Ovary (tissue), 3 donors: ENCODE measurements at regions not wholly inside any gene's neighbourhood (a gene's known extent, or its start where the extent isn't known, plus 50 kb on each side); places are given as distances from the start of the nearest gene placed in this dataset.

Experiments
- CTCF ChIP-seq, 3 donors: fragments of 450-650 bp in 2 of 3; fragments of 200-600 bp in 1 of 3; IDR thresholded peaks; one replicate each; pipeline versions ENCODE4 v1.5.1 to v1.8.0; 2016 to 2022; ENCODE audit warnings: antibody characterized with exemption in 3 of 3, mild to moderate bottlenecking in 1 of 3
- EP300 ChIP-seq: sonication (generic); formaldehyde crosslinking; IDR thresholded peaks from one replicate; pipeline ENCODE4 v1.6.1; 2017; ENCODE audit warnings: antibody characterized with exemption
- POLR2A ChIP-seq: fragments of 450-650 bp; IDR thresholded peaks from one replicate; pipeline ENCODE4 v1.6.1; 2017; ENCODE audit warnings: antibody characterized with exemption, mild to moderate bottlenecking, moderate library complexity
- donor health status: DM: no; HTN: no; CAD: no.

DNA sequence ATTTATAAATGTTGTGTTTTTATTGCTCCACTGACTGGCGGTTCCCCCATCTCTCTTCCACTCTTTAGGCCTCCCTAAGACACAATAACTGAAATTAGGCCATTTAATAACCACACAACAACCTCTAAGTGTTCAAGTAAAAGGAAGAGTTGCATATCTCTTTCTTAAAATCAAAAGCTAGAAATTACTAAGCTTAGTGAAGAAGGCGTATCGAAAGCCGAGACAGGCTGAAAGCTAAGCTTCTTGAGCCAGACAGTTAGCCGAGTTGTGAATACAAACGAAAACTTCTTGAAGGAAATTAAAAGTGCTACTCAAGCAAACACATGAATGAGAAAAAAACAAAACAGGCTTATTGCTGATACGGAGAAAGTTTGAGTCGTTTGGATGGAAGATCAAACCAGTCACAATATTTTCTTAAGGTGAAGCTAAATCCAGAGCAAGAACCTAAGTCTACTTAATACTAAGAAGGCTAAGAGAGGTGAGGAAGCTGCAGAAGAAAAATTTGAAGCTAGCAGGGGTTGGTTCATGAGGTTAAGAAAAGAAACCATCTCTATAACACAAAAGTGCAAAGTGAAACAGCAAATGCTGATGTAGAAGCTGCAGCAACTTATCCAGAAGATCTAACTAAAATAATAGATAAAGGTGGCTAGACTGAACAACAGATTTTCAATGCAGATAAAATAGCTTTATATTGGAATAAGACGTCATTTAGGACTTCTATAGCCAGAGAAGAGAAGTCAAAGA lies 194.0 kb upstream of the TTC29 start:
- TF ChIP-seq CTCF (IDR thresholded peaks at IDR 0.05) (no peak), POLR2A (no peak), EP300 (no peak)
